HG03354 (cell line): ENCODE measurements at regions not wholly inside any gene's neighbourhood (a gene's known extent, or its start where the extent isn't known, plus 50 kb on each side); places are given as distances from the start of the nearest gene placed in this dataset.

Experiments used
- ATAC-seq: cut with Tn5 transposase; IDR thresholded peaks from one replicate; pipeline ENCODE4 v1.9.1; 2021; ENCODE audit warnings: mild to moderate bottlenecking; ENCODE audit not compliant: unreplicated experiment, poor library complexity, severe bottlenecking

- ATAC-seq, result no peak
Observed at GRCh38 chr14:101062065-101062450, 158.5 kb upstream of the RTL1 start.

- ATAC-seq, result no peak
Observed at GRCh38 chr14:101062601-101063000, 159.1 kb upstream of the RTL1 start.

GRCh38 chr14:101063121-101063520 lies 159.6 kb upstream of the RTL1 start:
- ATAC-seq, result no peak

GRCh38 chr14:101064121-101064661 lies 160.7 kb upstream of the RTL1 start:
- ATAC-seq, result no peak

GRCh38 chr14:101064718-101065117 lies 161.2 kb upstream of the RTL1 start:
- no peak for ATAC-seq

GRCh38 chr14:101065246-101065645 lies 161.7 kb upstream of the RTL1 start:
- ATAC-seq, result no peak

- no peak for ATAC-seq
Observed at GRCh38 chr14:101065696-101066694, 162.5 kb upstream of the RTL1 start.

- no peak for ATAC-seq
Observed at GRCh38 chr14:101066826-101067510, 163.4 kb upstream of the RTL1 start.

GRCh38 chr14:101068313-101069227 lies 165.0 kb upstream of the RTL1 start:
- ATAC-seq, result no peak

- no peak for ATAC-seq
Observed at GRCh38 chr14:101069228-101069549, 165.7 kb upstream of the RTL1 start.

GRCh38 chr14:101069666-101070362 lies 166.3 kb upstream of the RTL1 start:
- no peak for ATAC-seq

- ATAC-seq, result no peak
Observed at GRCh38 chr14:101070540-101071492, 167.3 kb upstream of the RTL1 start.

GRCh38 chr14:101071493-101071906 lies 168.0 kb upstream of the RTL1 start:
- ATAC-seq, result no peak

GRCh38 chr14:101072070-101072469 lies 168.5 kb upstream of the RTL1 start:
- no peak for ATAC-seq

- ATAC-seq, result no peak
Observed at GRCh38 chr14:101072531-101072930, 169.0 kb upstream of the RTL1 start.

- peak; percentile 87 for ATAC-seq
Observed at GRCh38 chr14:101072945-101073597, 169.5 kb upstream of the RTL1 start.

- ATAC-seq, result no peak
Observed at GRCh38 chr14:101073598-101073965, 170.1 kb upstream of the RTL1 start.
